Jurkat, Clone E6-1 (cell line): ENCODE measurements at regions not wholly inside any gene's neighbourhood (a gene's known extent, or its start where the extent isn't known, plus 50 kb on each side); places are given as distances from the start of the nearest gene placed in this dataset.

ENCODE experiments used
- DNase-seq: peaks from one replicate; pipeline ENCODE4 v3.0.0-alpha.2; 2011; ENCODE audit warnings: low read depth, low spot score
- H3K4me3 ChIP-seq: 2 replicates; pipeline ENCODE4 v1.5.1; 2011; ENCODE audit warnings: mild to moderate bottlenecking, low read length, control low read depth, moderate library complexity

- DNase-seq = no peak
Measured at GRCh38 chr5:2432076-2432920, 319.2 kb downstream of the IRX2 start.

GRCh38 chr5:2430606-2431005 is 320.9 kb downstream of the IRX2 start:
- no peak overlapping the region for H3K4me3 ChIP-seq
- DNase-seq = no peak

More at GRCh38 chr5:2432076-2432920, 319.2 kb downstream of the IRX2 start:
- no peak overlapping the region for H3K4me3 ChIP-seq

GRCh38 chr5:2427983-2428382 is 323.5 kb downstream of the IRX2 start:
- H3K4me3 ChIP-seq = no peak overlapping the region
- no peak for DNase-seq

GRCh38 chr5:2423634-2424033 is 327.8 kb downstream of the IRX2 start:
- H3K4me3 ChIP-seq = no peak overlapping the region
- no peak for DNase-seq

- no peak overlapping the region for H3K4me3 ChIP-seq
- no peak for DNase-seq
Measured at GRCh38 chr5:2417301-2417700, 334.2 kb downstream of the IRX2 start.

- no peak overlapping the region for H3K4me3 ChIP-seq
- DNase-seq = no peak
Measured at GRCh38 chr5:2415678-2416077, 335.8 kb downstream of the IRX2 start.

- no peak overlapping the region for H3K4me3 ChIP-seq
- DNase-seq = no peak
Measured at GRCh38 chr5:2410451-2410850, 341.0 kb downstream of the IRX2 start.

- DNase-seq = no peak
- H3K4me3 ChIP-seq = no peak overlapping the region
Measured at GRCh38 chr5:2403296-2403695, 348.2 kb downstream of the IRX2 start.

- DNase-seq = no peak
- H3K4me3 ChIP-seq = no peak overlapping the region
Measured at GRCh38 chr5:2399804-2400203, 351.7 kb downstream of the IRX2 start.

GRCh38 chr5:2399096-2399495 is 352.4 kb downstream of the IRX2 start:
- no peak for DNase-seq
- H3K4me3 ChIP-seq = no peak overlapping the region

- H3K4me3 ChIP-seq = no peak overlapping the region
- DNase-seq = no peak
Measured at GRCh38 chr5:2393556-2393955, 357.9 kb downstream of the IRX2 start.

- no peak overlapping the region for H3K4me3 ChIP-seq
- no peak for DNase-seq
Measured at GRCh38 chr5:2391566-2391965, 359.9 kb downstream of the IRX2 start.

GRCh38 chr5:2391021-2391420 is 360.5 kb downstream of the IRX2 start:
- no peak for DNase-seq
- no peak overlapping the region for H3K4me3 ChIP-seq

GRCh38 chr5:2388571-2388970 is 362.9 kb downstream of the IRX2 start:
- DNase-seq = no peak

GRCh38 chr5:2387634-2388325 is 363.7 kb downstream of the IRX2 start:
- DNase-seq = no peak
- no peak overlapping the region for H3K4me3 ChIP-seq

More at GRCh38 chr5:2388571-2388970, 362.9 kb downstream of the IRX2 start:
- H3K4me3 ChIP-seq = no peak overlapping the region

- H3K4me3 ChIP-seq = no peak overlapping the region
- no peak for DNase-seq
Measured at GRCh38 chr5:2387250-2387633, 364.2 kb downstream of the IRX2 start.

GRCh38 chr5:2385818-2386217 is 365.7 kb downstream of the IRX2 start:
- no peak for DNase-seq
- H3K4me3 ChIP-seq = no peak overlapping the region

GRCh38 chr5:2383698-2384065 is 367.8 kb downstream of the IRX2 start:
- no peak overlapping the region for H3K4me3 ChIP-seq
- peak; percentile 21 for DNase-seq

- no peak overlapping the region for H3K4me3 ChIP-seq
- no peak for DNase-seq
Measured at GRCh38 chr5:2382776-2383697, 368.4 kb downstream of the IRX2 start.

GRCh38 chr5:2381861-2382260 is 369.6 kb downstream of the IRX2 start:
- DNase-seq = no peak

More at GRCh38 chr5:2381861-2382260, 369.6 kb downstream of the IRX2 start:
- no peak overlapping the region for H3K4me3 ChIP-seq
